HCT116 (cell line): ENCODE measurements at regions not wholly inside any gene's neighbourhood (a gene's known extent, or its start where the extent isn't known, plus 50 kb on each side); places are given as distances from the start of the nearest gene placed in this dataset.

Source experiments
- ATAC-seq: fragments of 200-7000 bp; cut with Tn5 transposase; 2 replicates; pipeline ENCODE4 v1.9.1; 2020; ENCODE audit warnings: mild to moderate bottlenecking, moderate library complexity
- BruUV-seq: library from RNA; stranded (reverse); fragments of 400-500 nt; replicated peaks from 2 replicates; lab custom pipeline; 2021; lab: Mats Ljungman, UMichigan
- CTCF ChIA-PET: fragments of 300-600 bp; sonication (Branson Sonifier 250); formaldehyde crosslinking; loops from one replicate; lab custom pipeline; 2021; ENCODE audit warnings: antibody characterized with exemption; lab: Charles Lee
- POLR2A ChIA-PET: fragments of 300-600, 350-600 bp; sonication (Branson Sonifier 250); formaldehyde crosslinking; loops from one replicate; lab custom pipeline; 2021; ENCODE audit warnings: antibody characterized with exemption; lab: Charles Lee
- RAD21 ChIA-PET, 2 experiments: fragments of 300-600 bp; sonication (Branson Sonifier 250); formaldehyde crosslinking; loops; one replicate each; lab custom pipeline; 2023; ENCODE audit warnings: low total read pairs in 2 of 2; ENCODE audit not compliant: uncharacterized antibody in 2 of 2, unreplicated experiment in 2 of 2, low non-redundant PET in 1 of 2; lab: Charles Lee
- DNase-seq: peaks from one replicate; pipeline ENCODE4 v3.0.0-alpha.2; 2010; ENCODE audit warnings: low read depth, low spot score
- H2AFZ ChIP-seq: fragments of 200-600 bp; shearing (Covaris generic), sonication (generic); 2 replicates; pipeline ENCODE4 v1.6.1; 2017; ENCODE audit warnings: low read depth, mixed run types, mixed read lengths, antibody characterized with exemption, low read length; ENCODE audit not compliant: poor library complexity, severe bottlenecking
- H3K27ac ChIP-seq: 2 replicates; pipeline ENCODE4 v1.5.1; 2012; ENCODE audit warnings: low read depth, low read length
- H3K27me3 ChIP-seq: fragments of 200-600 bp; sonication (generic); 2 replicates; pipeline ENCODE4 v1.6.1; 2016; ENCODE audit warnings: mixed run types, low read length, mixed read lengths; ENCODE audit not compliant: insufficient read depth
- H3K36me3 ChIP-seq, 2 experiments: fragments of 200-500 bp in 1 of 2; fragments of 200-600 bp in 1 of 2; sonication (Bioruptor generic) in 1 of 2; sonication (generic) in 1 of 2; 2 replicates each; pipeline versions ENCODE4 v1.5.1 to v1.6.1; 2014 to 2016; ENCODE audit warnings: low read length in 2 of 2, inconsistent platforms in 1 of 2, mixed read lengths in 1 of 2, mixed run types in 1 of 2; ENCODE audit not compliant: insufficient read depth in 2 of 2, control insufficient read depth in 1 of 2
- H3K4me1 ChIP-seq, 2 experiments: fragments of 200-600 bp in 1 of 2; sonication (generic) in 1 of 2; 2 replicates each; pipeline versions ENCODE4 v1.5.1 to v1.6.1; 2012 to 2017; ENCODE audit warnings: low read length in 2 of 2, inconsistent platforms in 1 of 2, mild to moderate bottlenecking in 1 of 2, mixed read lengths in 1 of 2, mixed run types in 1 of 2, moderate library complexity in 1 of 2; ENCODE audit not compliant: insufficient read depth in 2 of 2, control insufficient read depth in 1 of 2
- H3K4me2 ChIP-seq: fragments of 200-600 bp; sonication (generic); 2 replicates; pipeline ENCODE4 v1.6.1; 2017; ENCODE audit warnings: mixed run types, low read length, mixed read lengths
- H3K4me3 ChIP-seq, 2 experiments: fragments of 200-600 bp in 1 of 2; sonication (generic) in 1 of 2; replicated peaks in 1 of 2; 2 replicates each; pipeline ENCODE4 v1.5.1; 2011 to 2016; ENCODE audit warnings: low read length in 2 of 2, control low read depth in 1 of 2, low read depth in 1 of 2, mild to moderate bottlenecking in 1 of 2, mixed read lengths in 1 of 2, mixed run types in 1 of 2
- H3K79me2 ChIP-seq: fragments of 200-600 bp; sonication (generic); 2 replicates; pipeline ENCODE4 v1.6.1; 2017; ENCODE audit warnings: mild to moderate bottlenecking, mixed run types, low read length, moderate library complexity, mixed read lengths; ENCODE audit not compliant: insufficient read depth
- H3K9ac ChIP-seq: fragments of 200-600 bp; sonication (generic); 2 replicates; pipeline ENCODE4 v1.6.1; 2016; ENCODE audit warnings: low read length, mixed read lengths
- H3K9me2 ChIP-seq: fragments of 200-600 bp; sonication (generic), shearing (Covaris generic); 2 replicates; pipeline ENCODE4 v1.6.1; 2017; ENCODE audit warnings: mixed run types, mild to moderate bottlenecking, moderate library complexity; ENCODE audit not compliant: insufficient read depth
- H3K9me3 ChIP-seq, 2 experiments: fragments of 200-500 bp in 1 of 2; fragments of 200-600 bp in 1 of 2; sonication (Bioruptor generic) in 1 of 2; sonication (generic) in 1 of 2; 2 replicates each; pipeline ENCODE4 v1.6.1; 2014 to 2017; ENCODE audit warnings: low read length in 2 of 2, mixed read lengths in 2 of 2, inconsistent platforms in 1 of 2, low read depth in 1 of 2, mild to moderate bottlenecking in 1 of 2, mixed run types in 1 of 2, moderate library complexity in 1 of 2; ENCODE audit not compliant: control insufficient read depth in 1 of 2, insufficient read depth in 1 of 2
- H4K20me1 ChIP-seq: fragments of 200-600 bp; sonication (generic), shearing (Covaris generic); 2 replicates; pipeline ENCODE4 v1.6.1; 2017; ENCODE audit warnings: mixed run types, mild to moderate bottlenecking, moderate library complexity; ENCODE audit not compliant: insufficient read depth
- CBX3 ChIP-seq: IDR thresholded peaks from 2 replicates; pipeline ENCODE4 v1.6.1; 2012; ENCODE audit warnings: low read depth
- CEBPB ChIP-seq: IDR thresholded peaks from 2 replicates; pipeline ENCODE4 v1.6.1; 2012; ENCODE audit warnings: low read depth
- EZH2 ChIP-seq: fragments of 200-600 bp; sonication (generic); IDR thresholded peaks from 2 replicates; pipeline ENCODE4 v1.6.1; 2017; ENCODE audit warnings: antibody characterized with exemption, mixed run types
- EZH2phosphoT487 ChIP-seq: fragments of 200-600 bp; IDR thresholded peaks from 2 replicates; pipeline ENCODE4 v1.6.1; 2018; ENCODE audit warnings: antibody characterized with exemption, borderline replicate concordance
- FOSL1 ChIP-seq: IDR thresholded peaks from 2 replicates; pipeline ENCODE4 v1.6.1; 2012; ENCODE audit warnings: low read depth
- JUND ChIP-seq: IDR thresholded peaks from 2 replicates; pipeline ENCODE4 v1.6.1; 2012
- POLR2AphosphoS5 ChIP-seq: IDR thresholded peaks from 2 replicates; pipeline ENCODE4 v1.6.1; 2011; ENCODE audit warnings: mild to moderate bottlenecking, low read depth, low read length, moderate library complexity
- SIN3A ChIP-seq: IDR thresholded peaks from 2 replicates; pipeline ENCODE4 v1.6.1; 2012; ENCODE audit warnings: low read depth
- SP1 ChIP-seq: IDR thresholded peaks from 2 replicates; pipeline ENCODE4 v1.6.1; 2012; ENCODE audit warnings: low read depth
- SRF ChIP-seq: IDR thresholded peaks from 2 replicates; pipeline ENCODE4 v1.6.1; 2012; ENCODE audit warnings: low read depth
- TCF7L2 ChIP-seq: IDR thresholded peaks from 2 replicates; pipeline ENCODE4 v1.7.0; 2011; ENCODE audit warnings: borderline replicate concordance, inconsistent platforms; ENCODE audit not compliant: insufficient read depth, insufficient read length; ENCODE audit errors: extremely low read depth
- ZBTB33 ChIP-seq: IDR thresholded peaks from 2 replicates; pipeline ENCODE4 v1.6.1; 2011; ENCODE audit warnings: mild to moderate bottlenecking, low read length, moderate library complexity; ENCODE audit not compliant: insufficient replicate concordance; ENCODE audit errors: extremely low read depth
- intact Hi-C: fragments of 100-400 bp; cut with micrococcal nuclease; formaldehyde crosslinking; loops from 2 replicates; pipeline ENCODE4 v1.10.0; 2022

GRCh38 chr15:62346168-62346567 is 181.1 kb upstream of the C2CD4B start:
- CTCF ChIA-PET: no interaction called here
- no peaks in the 10 kb centered on the region for H3K79me2 ChIP-seq
- DNase-seq (no peak), ATAC-seq (no peak)
- no peak overlapping the region for H2AFZ ChIP-seq
- H3K9me2 ChIP-seq: no peaks in the 10 kb centered on the region
- H3K9me3 ChIP-seq: no peaks in the 10 kb centered on the region
- no peaks in the 10 kb centered on the region for H3K36me3 ChIP-seq
- no peak overlapping the region for H3K27ac ChIP-seq
- no peak overlapping the region for H3K4me2 ChIP-seq
- H4K20me1 ChIP-seq: no peaks in the 10 kb centered on the region
- H3K27me3 ChIP-seq: no peaks in the 10 kb centered on the region
- TF ChIP-seq SIN3A: no peak
- no peak for TF ChIP-seq TCF7L2
- TF ChIP-seq CBX3: no peak
- no peak for TF ChIP-seq FOSL1
- TF ChIP-seq EZH2: no peak
- no peak for TF ChIP-seq ZBTB33
- no peak for TF ChIP-seq POLR2AphosphoS5
- TF ChIP-seq SRF: no peak
- no peak for TF ChIP-seq SP1
- no peak for TF ChIP-seq EZH2phosphoT487
- no peak for TF ChIP-seq JUND
- TF ChIP-seq CEBPB: no peak
- TF ChIP-seq, all 23 proteins: peak for 0
- no TSS peak for BruUV-seq
- RAD21 ChIA-PET: no interaction called here
- Histone ChIP-seq H3K9ac (no peak overlapping the region), H3K4me3 (no peak overlapping the region), H3K4me1 (peaks cover 0 to 6% of the 10 kb centered on the region in 2 experiments; a peak in 2 of 4 replicates)
- intact Hi-C loops: no loop called here
- POLR2A ChIA-PET: no interaction called here
